AG04449 (cell line): ENCODE measurements at regions not wholly inside any gene's neighbourhood (a gene's known extent, or its start where the extent isn't known, plus 50 kb on each side); places are given as distances from the start of the nearest gene placed in this dataset.

Source experiments
- CTCF ChIA-PET: fragments of 350-600 bp; formaldehyde crosslinking; extraction: SDS; loops from one replicate; lab custom pipeline; 2021; ENCODE audit warnings: antibody characterized with exemption; lab: Yijun Ruan, JAX
- POLR2A ChIA-PET: fragments of 400-600, 350-600 bp; formaldehyde crosslinking; extraction: SDS; loops from one replicate; lab custom pipeline; 2020; ENCODE audit warnings: antibody characterized with exemption, inconsistent platforms; lab: Yijun Ruan, JAX
- DNase-seq: peaks from one replicate; pipeline ENCODE4 v3.0.0-alpha.2; 2010; ENCODE audit warnings: low read depth, low spot score
- H3K4me3 ChIP-seq: 2 replicates; pipeline ENCODE4 v1.5.1; 2011; ENCODE audit warnings: low read depth, mild to moderate bottlenecking, control low read depth, low read length
- CTCF ChIP-seq: IDR thresholded peaks from one replicate; pipeline ENCODE4 v1.5.1; 2011; ENCODE audit warnings: mild to moderate bottlenecking, moderate library complexity, low read length, control low read depth, inconsistent platforms; ENCODE audit not compliant: insufficient read depth; ENCODE audit errors: missing control alignments

GRCh38 chr12:59010118-59010517 is 89.8 kb upstream of the LRIG3 start:
- CTCF ChIA-PET = no interaction called here
- POLR2A ChIA-PET = no interaction called here
- TF ChIP-seq CTCF = no peak
- no peak for DNase-seq
- no peak overlapping the region for H3K4me3 ChIP-seq

- no peak for DNase-seq
- TF ChIP-seq CTCF = no peak
- no peak overlapping the region for H3K4me3 ChIP-seq
- POLR2A ChIA-PET = no interaction called here
- CTCF ChIA-PET = no interaction called here
Measured at GRCh38 chr12:59007620-59008019, 87.3 kb upstream of the LRIG3 start.

- CTCF ChIA-PET = interaction anchor here (0.7 to 1.0 kb wide), 2 partner anchors 17 to 465 kb away, joined by 3 read pairs; no protein-coding TSS in a partner anchor
- no peak overlapping the region for H3K4me3 ChIP-seq
- no peak for DNase-seq
- TF ChIP-seq CTCF = no peak
- POLR2A ChIA-PET = no interaction called here
Measured at GRCh38 chr12:59005193-59005955, 85.1 kb upstream of the LRIG3 start.

GRCh38 chr12:59004456-59004855 is 84.2 kb upstream of the LRIG3 start:
- no peak for DNase-seq
- ChIA-PET CTCF (interaction anchor here (0.7 to 1.0 kb wide), 2 partner anchors 18 to 464 kb away, joined by 3 read pairs; no protein-coding TSS in a partner anchor), POLR2A (no interaction called here)
- no peak overlapping the region for H3K4me3 ChIP-seq
- TF ChIP-seq CTCF = no peak

- DNase-seq = no peak
- TF ChIP-seq CTCF = no peak
- no peak overlapping the region for H3K4me3 ChIP-seq
- CTCF ChIA-PET = no interaction called here
- POLR2A ChIA-PET = no interaction called here
Measured at GRCh38 chr12:58995666-58996363, 75.5 kb upstream of the LRIG3 start.

- no peak for DNase-seq
- H3K4me3 ChIP-seq = no peak overlapping the region
- TF ChIP-seq CTCF = no peak
- ChIA-PET CTCF (no interaction called here), POLR2A (no interaction called here)
Measured at GRCh38 chr12:58988643-58989344, 68.5 kb upstream of the LRIG3 start.
